Keratinocyte (primary cell): ENCODE measurements at regions not wholly inside any gene's neighbourhood (a gene's known extent, or its start where the extent isn't known, plus 50 kb on each side); places are given as distances from the start of the nearest gene placed in this dataset.

Experiments
- DNase-seq: peaks from one replicate; pipeline ENCODE4 v3.0.0-alpha.2; 2011; ENCODE audit warnings: low read depth, missing footprints, low spot score
- FAIRE-seq: peaks from 2 replicates; lab custom pipeline; 2011; peaks lifted over from hg19 to GRCh38; lab: Jason Lieb, UNC
- H2AFZ ChIP-seq: 2 replicates; pipeline ENCODE4 v1.6.0; 2012; ENCODE audit warnings: low read length, control low read depth, inconsistent platforms; ENCODE audit not compliant: control insufficient read depth
- H3K27ac ChIP-seq: 2 replicates; pipeline ENCODE4 v1.5.1; 2011; ENCODE audit warnings: low read length; ENCODE audit not compliant: control insufficient read depth, insufficient read depth
- H3K27me3 ChIP-seq: 3 replicates; pipeline ENCODE4 v1.6.0; 2011; ENCODE audit warnings: low read length; ENCODE audit not compliant: control insufficient read depth, insufficient read depth; ENCODE audit errors: extremely low read depth
- H3K36me3 ChIP-seq, 2 experiments: 2 replicates in 1 of 2; 3 replicates in 1 of 2; pipeline ENCODE4 v1.5.1; 2011; ENCODE audit warnings: low read length in 2 of 2, mild to moderate bottlenecking in 1 of 2; ENCODE audit not compliant: control insufficient read depth in 2 of 2, insufficient read depth in 2 of 2; ENCODE audit errors: extremely low read depth in 1 of 2
- H3K4me1 ChIP-seq: 3 replicates; pipeline ENCODE4 v1.5.1; 2011; ENCODE audit warnings: low read length; ENCODE audit not compliant: control insufficient read depth, insufficient read depth; ENCODE audit errors: extremely low read depth
- H3K4me2 ChIP-seq: 3 replicates; pipeline ENCODE4 v1.6.0; 2011; ENCODE audit warnings: low read depth, low read length; ENCODE audit not compliant: control insufficient read depth, insufficient read depth; ENCODE audit errors: extremely low read depth
- H3K4me3 ChIP-seq, 3 experiments: fragments of 200-600 bp in 1 of 3; sonication (generic) in 1 of 3; 2 replicates in 2 of 3; 3 replicates in 1 of 3; pipeline ENCODE4 v1.5.1; 2011 to 2016; ENCODE audit warnings: low read length in 3 of 3, mild to moderate bottlenecking in 3 of 3, control low read depth in 2 of 3, inconsistent platforms in 1 of 3, low read depth in 1 of 3, mixed read lengths in 1 of 3, mixed run types in 1 of 3, moderate library complexity in 1 of 3; ENCODE audit not compliant: control insufficient read depth in 2 of 3, insufficient read depth in 2 of 3; ENCODE audit errors: extremely low read depth in 1 of 3
- H3K79me2 ChIP-seq: 2 replicates; pipeline ENCODE4 v1.6.0; 2012; ENCODE audit warnings: low read length; ENCODE audit not compliant: control insufficient read depth, insufficient read depth
- H3K9ac ChIP-seq: 3 replicates; pipeline ENCODE4 v1.6.0; 2011; ENCODE audit warnings: low read length; ENCODE audit not compliant: control insufficient read depth, insufficient read depth; ENCODE audit errors: extremely low read depth
- H3K9me1 ChIP-seq: 3 replicates; pipeline ENCODE4 v1.6.0; 2011; ENCODE audit warnings: low read length; ENCODE audit not compliant: control insufficient read depth, insufficient read depth; ENCODE audit errors: extremely low read depth
- H3K9me3 ChIP-seq: 2 replicates; pipeline ENCODE4 v1.5.1; 2012; ENCODE audit warnings: low read depth, low read length; ENCODE audit not compliant: control insufficient read depth
- H4K20me1 ChIP-seq: 3 replicates; pipeline ENCODE4 v1.6.0; 2011; ENCODE audit warnings: low read length; ENCODE audit not compliant: control insufficient read depth, insufficient read depth; ENCODE audit errors: extremely low read depth
- EZH2 ChIP-seq: IDR thresholded peaks from one replicate; pipeline ENCODE4 v1.6.1; 2012; ENCODE audit warnings: inconsistent platforms, mild to moderate bottlenecking, low read length, moderate library complexity
- dilution Hi-C: fragments of 300-500 bp; cut with MboI; formaldehyde crosslinking; loops from one replicate; pipeline ENCODE4 v1.7.0; 2020; ENCODE audit warnings: low sequenced_read_pairs; ENCODE audit not compliant: extremely low pct_ligation_motif_present
- TF ChIP-seq, protein P1 (sequence below), 3 experiments: IDR thresholded peaks in 1 of 3; conservative IDR thresholded peaks in 1 of 3; optimal IDR thresholded peaks in 1 of 3; 2 replicates in 2 of 3; 3 replicates in 1 of 3; pipeline versions ENCODE3 to v1.5.1; 2011; ENCODE audit warnings: low read length in 3 of 3, mild to moderate bottlenecking in 3 of 3, moderate library complexity in 2 of 3, control low read depth in 1 of 3, inconsistent platforms in 1 of 3; ENCODE audit not compliant: insufficient read depth in 2 of 3; ENCODE audit errors: extremely low read depth in 1 of 3

DNA sequence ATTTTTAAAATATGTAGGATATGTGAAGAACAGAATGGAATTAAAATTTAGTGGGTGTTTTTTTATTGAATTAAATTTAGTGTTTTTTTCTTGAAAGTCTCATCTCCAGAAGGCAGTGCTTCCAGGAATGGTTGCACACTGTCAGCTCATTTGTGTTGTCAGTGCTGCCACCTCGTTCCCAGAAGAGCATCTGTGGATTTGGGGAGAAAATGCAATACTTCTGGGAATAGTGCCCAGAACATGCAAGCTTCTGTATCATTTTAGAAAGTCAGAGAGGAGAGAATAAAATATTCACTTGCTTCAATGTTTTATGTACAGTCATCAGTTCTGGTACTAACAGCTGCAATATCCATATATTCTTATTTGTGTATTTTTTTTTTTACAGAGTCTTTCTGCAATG, 608.8 kb downstream of the PCDH7 start:
- Histone ChIP-seq H4K20me1 (no peaks in the 10 kb centered on the region), H3K4me2 (no peak overlapping the region), H3K4me3 (no peak overlapping the region), H3K27ac (no peak overlapping the region), H3K4me1 (no peaks in the 10 kb centered on the region), H3K27me3 (no peaks in the 10 kb centered on the region), H3K9me1 (no peaks in the 10 kb centered on the region), H3K36me3 (no peaks in the 10 kb centered on the region), H3K79me2 (no peaks in the 10 kb centered on the region), H3K9ac (no peak overlapping the region), H3K9me3 (no peaks in the 10 kb centered on the region), H2AFZ (no peak overlapping the region)
- FAIRE-seq (no peak), DNase-seq (no peak)
- TF ChIP-seq, protein P1, sequence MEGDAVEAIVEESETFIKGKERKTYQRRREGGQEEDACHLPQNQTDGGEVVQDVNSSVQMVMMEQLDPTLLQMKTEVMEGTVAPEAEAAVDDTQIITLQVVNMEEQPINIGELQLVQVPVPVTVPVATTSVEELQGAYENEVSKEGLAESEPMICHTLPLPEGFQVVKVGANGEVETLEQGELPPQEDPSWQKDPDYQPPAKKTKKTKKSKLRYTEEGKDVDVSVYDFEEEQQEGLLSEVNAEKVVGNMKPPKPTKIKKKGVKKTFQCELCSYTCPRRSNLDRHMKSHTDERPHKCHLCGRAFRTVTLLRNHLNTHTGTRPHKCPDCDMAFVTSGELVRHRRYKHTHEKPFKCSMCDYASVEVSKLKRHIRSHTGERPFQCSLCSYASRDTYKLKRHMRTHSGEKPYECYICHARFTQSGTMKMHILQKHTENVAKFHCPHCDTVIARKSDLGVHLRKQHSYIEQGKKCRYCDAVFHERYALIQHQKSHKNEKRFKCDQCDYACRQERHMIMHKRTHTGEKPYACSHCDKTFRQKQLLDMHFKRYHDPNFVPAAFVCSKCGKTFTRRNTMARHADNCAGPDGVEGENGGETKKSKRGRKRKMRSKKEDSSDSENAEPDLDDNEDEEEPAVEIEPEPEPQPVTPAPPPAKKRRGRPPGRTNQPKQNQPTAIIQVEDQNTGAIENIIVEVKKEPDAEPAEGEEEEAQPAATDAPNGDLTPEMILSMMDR (optimal IDR thresholded peaks at IDR 0.05 in 1 of 3, IDR thresholded peaks at IDR 0.05 in 1 of 3, conservative IDR thresholded peaks at IDR 0.05 in 1 of 3; ENCODE audit: extremely low read depth in 1 of 3, insufficient read depth in 2 of 3, low read length in 3 of 3): no peak
- TF ChIP-seq EZH2: no peak
- dilution Hi-C loops: no loop called here

DNA sequence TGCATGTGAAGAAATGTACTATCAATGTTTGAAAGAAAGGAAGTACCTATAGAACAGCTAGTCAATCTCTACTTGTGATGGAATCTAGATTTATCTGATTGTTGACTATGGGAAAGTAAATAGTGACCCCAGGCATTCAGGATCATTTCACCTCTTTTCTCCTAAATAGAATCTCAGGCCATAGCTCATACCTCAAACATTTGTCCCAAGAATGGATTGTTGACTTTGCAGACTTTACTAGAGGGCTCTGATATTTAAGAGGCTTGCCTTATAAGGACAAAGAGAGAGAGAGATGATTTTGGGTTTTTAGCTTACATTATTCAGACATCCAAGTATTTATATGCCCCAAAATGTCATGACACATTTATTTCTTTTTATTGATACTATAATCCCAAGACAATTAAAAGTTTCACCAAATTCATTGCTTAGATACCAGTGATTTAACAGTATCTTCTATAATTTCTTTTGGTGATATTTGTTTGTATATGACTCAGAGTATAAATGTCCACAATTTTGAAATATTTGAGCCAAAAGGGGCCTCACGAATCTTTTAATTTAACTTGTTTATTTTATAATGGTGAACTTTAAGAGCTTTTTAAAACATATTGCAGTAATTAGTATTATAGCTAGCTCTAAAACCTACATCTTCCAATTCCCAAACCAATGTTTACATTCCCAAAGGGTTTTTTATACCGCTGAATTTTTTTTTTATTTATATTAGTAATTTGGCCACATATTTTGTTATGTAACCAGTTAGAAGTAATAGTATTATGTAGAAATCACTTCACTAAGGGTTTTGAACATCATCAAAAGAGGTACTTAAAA, 614.1 kb downstream of the PCDH7 start:
- DNase-seq: no peak
- dilution Hi-C loops: no loop called here
- H3K9me1 ChIP-seq: no peaks in the 10 kb centered on the region
- H3K36me3 ChIP-seq: no peaks in the 10 kb centered on the region
- no peak overlapping the region for H3K4me2 ChIP-seq
- FAIRE-seq: no peak
- H3K79me2 ChIP-seq: no peaks in the 10 kb centered on the region
- no peaks in the 10 kb centered on the region for H3K4me1 ChIP-seq
- no peak overlapping the region for H3K4me3 ChIP-seq
- no peak overlapping the region for H3K27ac ChIP-seq
- H4K20me1 ChIP-seq: no peaks in the 10 kb centered on the region
- TF ChIP-seq, protein P1 (optimal IDR thresholded peaks at IDR 0.05 in 1 of 3, IDR thresholded peaks at IDR 0.05 in 1 of 3, conservative IDR thresholded peaks at IDR 0.05 in 1 of 3; ENCODE audit: extremely low read depth in 1 of 3, insufficient read depth in 2 of 3, low read length in 3 of 3): no peak
- TF ChIP-seq EZH2: no peak
- no peak overlapping the region for H3K9ac ChIP-seq
- H2AFZ ChIP-seq: no peak overlapping the region
- no peaks in the 10 kb centered on the region for H3K9me3 ChIP-seq
- no peaks in the 10 kb centered on the region for H3K27me3 ChIP-seq
